Nephron progenitor cell (in vitro differentiated cells): ENCODE measurements at regions not wholly inside any gene's neighbourhood (a gene's known extent, or its start where the extent isn't known, plus 50 kb on each side); places are given as distances from the start of the nearest gene placed in this dataset.
"Not testable (repeated sequence)": the region's sequence is repeated elsewhere in the genome, so short reads cannot be mapped to it uniquely, and the experiment has no call there.

Experiments used
- DNase-seq: peaks from one replicate; pipeline ENCODE4 v3.0.0; 2021
- H3K27ac Mint-ChIP-seq: 2 replicates; pipeline ENCODE4 v1.8.0; 2021; ENCODE audit warnings: mild to moderate bottlenecking, moderate library complexity, mixed read lengths
- H3K27me3 Mint-ChIP-seq: 2 replicates; pipeline ENCODE4 v1.8.0; 2021; ENCODE audit warnings: mild to moderate bottlenecking, low read depth, mixed read lengths; ENCODE audit not compliant: poor library complexity
- H3K36me3 Mint-ChIP-seq: 2 replicates; pipeline ENCODE4 v1.8.0; 2021; ENCODE audit warnings: low read depth, mixed read lengths
- H3K4me1 Mint-ChIP-seq: 2 replicates; pipeline ENCODE4 v1.8.0; 2021; ENCODE audit warnings: mixed read lengths
- H3K4me3 Mint-ChIP-seq: 2 replicates; pipeline ENCODE4 v1.8.0; 2021; ENCODE audit warnings: mild to moderate bottlenecking, moderate library complexity, mixed read lengths
- H3K9me3 Mint-ChIP-seq: 2 replicates; pipeline ENCODE4 v1.8.0; 2021; ENCODE audit warnings: mild to moderate bottlenecking, moderate library complexity, mixed read lengths
- CTCF ChIP-seq: fragments of 200-600 bp; sonication (generic); IDR thresholded peaks from 2 replicates; pipeline ENCODE4 v1.5.0; 2021; ENCODE audit warnings: antibody characterized with exemption

- peaks cover 9% of the 10 kb centered on the region for H3K27me3 Mint-ChIP-seq
- H3K9me3 Mint-ChIP-seq, result peaks cover 20% of the 10 kb centered on the region
- DNase-seq, result no peak
- TF ChIP-seq CTCF, result no peak
- no peaks in the 10 kb centered on the region for H3K36me3 Mint-ChIP-seq
- H3K4me3 Mint-ChIP-seq, result no peak overlapping the region
- no peaks in the 10 kb centered on the region for H3K4me1 Mint-ChIP-seq
- no peak overlapping the region for H3K27ac Mint-ChIP-seq
Measured at GRCh38 chr1:181222972-181223505, 134.5 kb downstream of the IER5 start.

DNA sequence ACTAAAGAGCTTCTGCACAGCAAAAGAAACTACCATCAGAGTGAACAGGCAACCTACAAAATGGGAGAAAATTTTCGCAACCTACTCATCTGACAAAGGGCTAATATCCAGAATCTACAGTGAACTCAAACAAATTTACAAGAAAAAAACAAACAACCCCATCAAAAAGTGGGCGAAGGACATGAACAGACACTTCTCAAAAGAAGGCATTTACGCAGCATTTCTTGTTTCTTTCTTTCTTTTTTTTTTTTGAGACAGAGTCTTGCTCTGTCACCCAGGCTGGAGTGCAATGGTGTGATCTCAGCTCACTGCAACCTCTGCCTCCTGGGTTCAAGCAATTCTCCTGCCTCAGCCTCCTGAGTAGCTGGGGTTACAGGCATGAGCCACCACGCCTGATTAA is 138.2 kb downstream of the IER5 start:
- H3K27ac Mint-ChIP-seq, H3K4me1 Mint-ChIP-seq, H3K4me3 Mint-ChIP-seq, DNase-seq, H3K36me3 Mint-ChIP-seq: not testable (repeated sequence)
- Mint-ChIP-seq H3K27me3 (peaks cover 14% of the 10 kb centered on the region), H3K9me3 (peaks cover 36% of the 10 kb centered on the region)

DNA sequence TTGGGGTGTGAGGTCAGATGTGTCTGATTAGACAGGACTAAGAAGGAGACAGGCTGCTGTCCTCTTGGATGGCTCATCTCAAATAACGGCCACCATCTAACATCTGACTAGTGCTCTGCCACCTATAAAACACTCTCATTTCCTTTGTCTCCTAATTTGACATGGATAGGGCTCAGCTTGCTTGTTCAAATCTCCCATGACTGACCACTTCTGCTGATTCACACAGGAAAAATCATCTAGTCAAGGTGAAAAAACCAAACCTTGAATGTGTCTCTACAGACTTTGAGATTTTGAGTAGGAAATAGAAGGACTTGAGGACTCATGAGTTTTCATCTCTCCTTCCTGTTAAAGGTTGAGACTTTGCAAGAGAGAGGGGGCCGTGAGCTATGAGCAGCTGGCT is 150.6 kb downstream of the IER5 start:
- no peak for DNase-seq
- Mint-ChIP-seq H3K9me3 (peaks cover 4% of the 10 kb centered on the region), H3K27me3 (peaks cover 8% of the 10 kb centered on the region), H3K4me1 (peaks cover 24% of the 10 kb centered on the region), H3K4me3 (no peak overlapping the region), H3K27ac (no peak overlapping the region), H3K36me3 (no peaks in the 10 kb centered on the region)
- no peak for TF ChIP-seq CTCF

DNA sequence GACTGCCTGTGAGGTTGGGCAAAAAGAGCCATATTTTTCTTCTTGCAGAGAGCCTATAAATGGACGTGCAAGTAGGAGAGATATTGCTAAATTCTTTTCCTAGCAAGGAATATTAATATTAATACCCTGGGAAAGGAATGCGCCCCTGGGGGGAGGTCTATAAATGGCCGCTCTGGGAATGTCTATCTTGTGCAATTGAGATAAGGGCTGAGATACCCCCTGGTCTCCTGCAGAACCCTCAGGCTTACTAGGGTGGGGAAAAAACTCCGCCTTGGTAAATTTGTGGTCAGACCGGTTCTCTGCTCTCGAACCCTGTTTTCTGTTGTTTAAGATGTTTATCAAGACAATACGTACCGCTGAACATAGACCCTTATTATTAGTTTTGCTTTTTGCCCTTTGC is 157.8 kb downstream of the IER5 start:
- H3K9me3 Mint-ChIP-seq, result peaks cover 43% of the 10 kb centered on the region
- not testable (repeated sequence) for H3K4me1 Mint-ChIP-seq, H3K4me3 Mint-ChIP-seq, DNase-seq, H3K27ac Mint-ChIP-seq, H3K36me3 Mint-ChIP-seq
- H3K27me3 Mint-ChIP-seq, result peaks cover 18% of the 10 kb centered on the region

GRCh38 chr1:181248361-181248760 is 159.9 kb downstream of the IER5 start:
- not testable (repeated sequence) for DNase-seq, H3K4me1 Mint-ChIP-seq, H3K4me3 Mint-ChIP-seq, H3K36me3 Mint-ChIP-seq, H3K27ac Mint-ChIP-seq
- peaks cover 42% of the 10 kb centered on the region for H3K9me3 Mint-ChIP-seq
- H3K27me3 Mint-ChIP-seq, result peaks cover 31% of the 10 kb centered on the region

DNA sequence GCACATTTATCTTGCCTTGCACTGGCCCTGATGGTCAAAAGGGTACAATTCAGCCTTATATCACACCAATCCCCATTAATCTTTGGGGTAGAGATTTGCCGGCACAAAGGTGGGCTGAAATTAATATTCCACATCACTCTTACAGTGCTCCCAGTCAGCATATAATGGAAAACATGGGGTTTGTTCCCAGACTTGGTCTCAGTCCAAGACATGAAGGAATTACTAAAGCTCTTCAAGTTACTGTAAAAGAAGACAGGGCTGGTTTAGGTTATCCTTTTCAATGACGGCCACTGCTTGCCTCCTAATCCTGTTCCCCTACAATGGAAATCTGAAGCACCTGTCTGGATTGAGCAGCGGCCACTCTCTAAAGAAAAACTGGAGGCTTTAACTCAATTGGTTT is 160.7 kb downstream of the IER5 start:
- Mint-ChIP-seq H3K4me1 (no peaks in the 10 kb centered on the region), H3K9me3 (peaks cover 49% of the 10 kb centered on the region)

DNA sequence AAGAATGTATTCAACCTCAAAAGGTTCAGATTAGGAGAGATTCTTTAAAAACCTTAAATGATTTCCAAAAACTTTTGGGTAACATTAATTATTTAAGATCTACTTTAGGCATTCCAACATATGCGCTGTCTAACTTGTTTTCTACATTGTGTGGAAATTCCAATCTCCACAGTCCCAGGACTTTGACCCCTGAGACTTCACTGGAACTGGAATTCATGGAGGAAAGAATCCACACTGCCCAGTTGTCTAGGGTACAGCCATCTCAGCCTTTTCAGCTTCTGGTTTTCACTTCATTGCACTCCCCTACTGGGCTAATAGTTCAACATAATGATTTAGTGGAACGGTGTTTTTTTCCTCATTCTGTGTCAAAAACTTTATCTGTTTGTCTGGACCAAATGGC is 161.5 kb downstream of the IER5 start:
- Mint-ChIP-seq H3K27ac (no peak overlapping the region), H3K27me3 (peaks cover 35% of the 10 kb centered on the region), H3K9me3 (peaks cover 49% of the 10 kb centered on the region), H3K36me3 (peaks cover 6% of the 10 kb centered on the region), H3K4me1 (no peaks in the 10 kb centered on the region), H3K4me3 (no peak overlapping the region)
- DNase-seq, result no peak
- no peak for TF ChIP-seq CTCF

More for the DNA sequence above, 160.7 kb downstream of the IER5 start:
- TF ChIP-seq CTCF, result no peak
- H3K27ac Mint-ChIP-seq, result no peak overlapping the region
- peaks cover 31% of the 10 kb centered on the region for H3K27me3 Mint-ChIP-seq
- H3K36me3 Mint-ChIP-seq, result peaks cover 6% of the 10 kb centered on the region
- H3K4me3 Mint-ChIP-seq, result no peak overlapping the region
- no peak for DNase-seq
